ENCODE measurements at regions not wholly inside any gene's neighbourhood (a gene's known extent, or its start where the extent isn't known, plus 50 kb on each side); places are given as distances from the start of the nearest gene placed in this dataset.

GRCh38 chr5:54743581-54743980, 226.0 kb downstream of the SNX18 start:
- TF ChIP-seq POLR2AphosphoS5 (IDR thresholded peaks at IDR 0.05; ENCODE audit: low read depth, low read length) (no peak), TAF1 (IDR thresholded peaks at IDR 0.05; ENCODE audit: borderline replicate concordance, low read depth, low read length) (no peak)

Measured in GM12892 (cell line).